Small intestine (tissue), 7 donors: ENCODE measurements at regions not wholly inside any gene's neighbourhood (a gene's known extent, or its start where the extent isn't known, plus 50 kb on each side); places are given as distances from the start of the nearest gene placed in this dataset.
"Not testable (repeated sequence)": the region's sequence is repeated elsewhere in the genome, so short reads cannot be mapped to it uniquely, and the experiment has no call there.

ENCODE experiments used
- DNase-seq, 2 donors: peaks; one replicate each; pipeline versions ENCODE4 v3.0.0 to v3.0.0-alpha.2; 2013
- FAIRE-seq: peaks from 2 replicates; lab custom pipeline; 2012; peaks lifted over from hg19 to GRCh38; lab: Jason Lieb, UNC
- H3K27ac ChIP-seq, 3 donors: one replicate each; pipeline ENCODE4 v1.5.1; 2013; ENCODE audit warnings: low read length in 2 of 3, mild to moderate bottlenecking in 2 of 3, control low read depth in 1 of 3, inconsistent platforms in 1 of 3, low read depth in 1 of 3, moderate library complexity in 1 of 3
- H3K27me3 ChIP-seq, 3 donors: one replicate each; pipeline ENCODE4 v1.6.1; 2013; ENCODE audit warnings: low read length in 3 of 3, inconsistent platforms in 1 of 3; ENCODE audit not compliant: control insufficient read depth in 3 of 3, insufficient read depth in 3 of 3
- H3K36me3 ChIP-seq, 3 donors: one replicate each; pipeline ENCODE4 v1.6.1; 2013; ENCODE audit warnings: low read length in 3 of 3, inconsistent platforms in 1 of 3, low read depth in 1 of 3, mild to moderate bottlenecking in 1 of 3, moderate library complexity in 1 of 3; ENCODE audit not compliant: control insufficient read depth in 3 of 3, insufficient read depth in 2 of 3
- H3K4me1 ChIP-seq, 3 donors: one replicate each; pipeline ENCODE4 v1.6.1; 2013; ENCODE audit warnings: low read length in 2 of 3, inconsistent platforms in 1 of 3, low read depth in 1 of 3, mild to moderate bottlenecking in 1 of 3, moderate library complexity in 1 of 3; ENCODE audit not compliant: control insufficient read depth in 3 of 3, insufficient read depth in 2 of 3
- H3K4me3 ChIP-seq, 3 donors: one replicate each; pipeline ENCODE4 v1.5.1; 2013; ENCODE audit warnings: low read length in 3 of 3, control low read depth in 1 of 3, inconsistent platforms in 1 of 3, low read depth in 1 of 3, mild to moderate bottlenecking in 1 of 3, moderate library complexity in 1 of 3
- H3K9me3 ChIP-seq, 2 donors: one replicate each; pipeline ENCODE4 v1.6.1; 2013; ENCODE audit warnings: low read depth in 1 of 2, low read length in 1 of 2; ENCODE audit not compliant: control insufficient read depth in 2 of 2, insufficient read depth in 1 of 2
- WGBS, 3 donors: extraction: QIAGEN DNeasy Blood & Tissue Kit; methylation state at CpG; one replicate each; pipeline ENCODE4 v1.1.7; 2013; 5-methylcytosine and 5-hydroxymethylcytosine counted together
- donor health status: healthy with polysubstance abuse.
- donor health status: control.
- donor health status: control.
- donor health status: Bipolar disorder and iron deficiency.
- donor health status: healthy.

GRCh38 chr1:228664399-228664914, 70.8 kb upstream of the RHOU start:
- WGBS, 3 donors, result 18 to 35% (median 30%) methylated on average over 14 of the region's 14 CpGs
- no peak for FAIRE-seq

GRCh38 chr1:228666686-228667623, 68.3 kb upstream of the RHOU start:
- peaks cover 0 to 5% (median 2%) of the 10 kb centered on the region in 3 donors for H3K4me1 ChIP-seq
- H3K27me3 ChIP-seq, result no peaks in the 10 kb centered on the region
- H3K4me3 ChIP-seq, result no peak overlapping the region
- H3K9me3 ChIP-seq, result no peaks in the 10 kb centered on the region
- peak overlapping the region in 2 of 3 donors; percentile 1 to 3 for H3K27ac ChIP-seq
- FAIRE-seq (no peak), DNase-seq (peak; percentile 44 to 59)
- WGBS, 3 donors, result 47 to 71% (median 63%) methylated on average over 6 of the region's 6 CpGs
- no peaks in the 10 kb centered on the region for H3K36me3 ChIP-seq

More at GRCh38 chr1:228664399-228664914, 70.8 kb upstream of the RHOU start:
- Histone ChIP-seq H3K4me1 (peaks cover 0 to 5% (median 2%) of the 10 kb centered on the region in 3 donors), H3K4me3 (no peak overlapping the region), H3K36me3 (no peaks in the 10 kb centered on the region), H3K27me3 (no peaks in the 10 kb centered on the region), H3K27ac (no peak overlapping the region), H3K9me3 (no peaks in the 10 kb centered on the region)
- peak; percentile 85 to 92 for DNase-seq

GRCh38 chr1:228668553-228669241, 66.6 kb upstream of the RHOU start:
- Histone ChIP-seq H3K4me1 (peaks cover 0 to 5% (median 2%) of the 10 kb centered on the region in 3 donors), H3K27me3 (no peaks in the 10 kb centered on the region), H3K36me3 (no peaks in the 10 kb centered on the region), H3K27ac (no peak overlapping the region), H3K9me3 (no peaks in the 10 kb centered on the region), H3K4me3 (no peak overlapping the region)
- DNase-seq, result peak in 1 of 2 donors; percentile 43
- no peak for FAIRE-seq
- 18 to 65% (median 32%) methylated on average over 5 of the region's 5 CpGs for WGBS, 3 donors

- no peak overlapping the region for H3K27ac ChIP-seq
- no peak for FAIRE-seq
- no peak overlapping the region for H3K4me3 ChIP-seq
- H3K4me1 ChIP-seq, result peaks cover 0 to 5% (median 2%) of the 10 kb centered on the region in 3 donors
- no peaks in the 10 kb centered on the region for H3K9me3 ChIP-seq
- no peaks in the 10 kb centered on the region for H3K27me3 ChIP-seq
- no peaks in the 10 kb centered on the region for H3K36me3 ChIP-seq
- DNase-seq, result no peak
- 92 to 96% (median 95%) methylated on average over 1 of the region's 1 CpG for WGBS, 3 donors
Measured at GRCh38 chr1:228669242-228669585, 66.1 kb upstream of the RHOU start.

DNA sequence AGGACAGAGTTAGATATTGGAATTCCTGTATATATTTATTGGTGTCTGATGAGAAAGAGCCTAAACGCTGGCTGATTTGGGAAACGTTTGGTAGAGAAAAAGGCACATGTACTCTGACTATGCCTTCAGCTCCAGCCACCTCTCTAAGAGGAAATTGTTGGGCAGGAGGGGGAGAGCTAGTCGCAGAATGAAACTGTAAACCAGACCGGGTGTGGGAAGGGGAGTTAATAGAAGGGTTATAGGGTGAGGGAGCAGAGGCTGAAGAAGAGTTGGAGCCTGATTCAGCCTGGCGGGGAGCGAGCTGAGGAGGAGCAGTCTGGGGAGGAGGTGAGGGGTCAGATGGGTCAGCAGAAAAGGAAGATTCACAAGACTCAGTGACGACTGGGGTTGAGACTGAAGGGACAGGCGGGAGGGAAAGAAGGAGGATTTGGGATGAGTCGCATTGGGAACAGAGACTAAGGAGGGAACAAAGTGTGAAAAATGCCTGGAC, 54.2 kb upstream of the RHOU start:
- H3K4me1 ChIP-seq, H3K27me3 ChIP-seq, H3K27ac ChIP-seq, H3K9me3 ChIP-seq, FAIRE-seq, H3K4me3 ChIP-seq, H3K36me3 ChIP-seq, DNase-seq: not testable (repeated sequence)
- 63 to 84% (median 76%) methylated on average over 9 of the region's 9 CpGs for WGBS, 3 donors

DNA sequence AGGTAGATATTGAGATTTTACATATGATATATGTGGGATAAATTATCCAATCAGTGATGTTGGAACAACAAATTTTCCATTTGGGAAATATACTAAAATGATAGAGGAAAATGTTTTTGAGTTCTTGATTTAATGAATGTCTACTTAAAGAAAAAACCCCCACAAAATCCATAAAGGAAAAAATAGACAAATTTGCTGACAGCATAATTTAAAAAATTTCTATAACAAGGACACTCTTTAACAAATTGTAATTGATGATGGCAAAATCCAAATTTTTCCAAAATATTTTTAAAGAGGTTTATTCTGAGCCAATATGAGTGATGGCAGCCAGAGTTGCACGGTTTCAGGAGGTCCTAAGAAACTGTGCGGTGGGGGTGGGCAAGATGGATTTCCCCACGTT, 51.9 kb upstream of the RHOU start:
- FAIRE-seq (no peak), DNase-seq (no peak)
- no peaks in the 10 kb centered on the region for H3K36me3 ChIP-seq
- H3K27ac ChIP-seq, result no peak overlapping the region
- no peaks in the 10 kb centered on the region for H3K4me1 ChIP-seq
- H3K4me3 ChIP-seq, result no peak overlapping the region
- H3K27me3 ChIP-seq, result peaks cover 0 to 5% (median 0%) of the 10 kb centered on the region in 3 donors
- H3K9me3 ChIP-seq, result no peaks in the 10 kb centered on the region
- WGBS, 3 donors, result 87 to 98% (median 88%) methylated on average over 3 of the region's 3 CpGs

DNA sequence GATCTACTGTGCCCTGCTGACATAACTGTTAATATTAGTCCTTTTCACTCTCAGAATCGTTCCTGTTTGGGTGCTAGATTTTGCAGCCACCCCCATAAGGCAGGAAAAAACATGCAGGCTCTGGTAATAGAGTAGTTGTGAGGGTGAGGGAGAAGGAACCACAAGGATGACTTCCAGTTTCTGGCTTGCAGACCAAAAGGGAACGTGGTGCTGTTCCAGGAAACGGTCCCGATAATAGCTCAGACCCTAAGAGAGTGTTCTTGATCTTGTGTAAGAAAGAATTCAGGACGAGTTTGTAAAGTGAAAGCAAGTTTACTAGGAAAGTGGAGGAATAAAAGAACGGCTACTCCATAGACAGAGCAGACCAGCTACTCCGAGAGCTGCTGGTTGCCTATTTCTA, 50.7 kb upstream of the RHOU start:
- FAIRE-seq, result no peak
- Histone ChIP-seq H3K4me3 (no peak overlapping the region), H3K27ac (no peak overlapping the region), H3K9me3 (no peaks in the 10 kb centered on the region), H3K27me3 (peaks cover 0 to 5% (median 0%) of the 10 kb centered on the region in 3 donors), H3K4me1 (no peaks in the 10 kb centered on the region), H3K36me3 (no peaks in the 10 kb centered on the region)
- 63 to 87% (median 79%) methylated on average over 7 of the region's 7 CpGs for WGBS, 3 donors
- no peak for DNase-seq

DNA sequence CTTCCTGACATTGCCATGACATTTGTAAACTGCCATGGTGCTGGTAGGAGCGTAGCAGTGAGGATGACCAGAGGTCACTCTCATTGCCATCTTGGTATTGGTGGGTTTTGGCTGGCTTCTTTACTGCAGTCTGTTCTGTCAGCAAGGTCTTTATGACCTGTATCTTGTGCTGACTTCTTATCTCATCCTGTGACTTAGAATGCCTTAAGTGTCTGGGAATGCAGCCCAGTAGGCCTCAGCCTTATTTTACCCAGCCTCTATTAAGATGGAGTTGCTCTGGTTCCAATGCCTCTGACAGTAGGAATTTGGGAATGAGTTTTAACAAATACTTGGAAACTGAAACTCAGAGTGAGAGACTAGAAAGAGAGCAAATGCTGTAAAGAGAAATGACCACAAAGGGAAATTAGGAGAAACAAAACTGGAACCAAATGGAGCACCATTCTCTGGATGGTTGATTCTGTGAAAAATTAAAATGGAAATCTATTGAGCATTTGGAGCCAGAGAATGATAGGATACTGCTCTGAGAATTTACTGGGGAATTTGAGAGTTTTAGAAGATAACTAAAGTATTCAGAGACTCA, 50.1 kb upstream of the RHOU start:
- WGBS, 3 donors, result 89 to 100% (median 91%) methylated on average over 1 of the region's 1 CpG

More for the DNA sequence above, 50.1 kb upstream of the RHOU start:
- Histone ChIP-seq H3K4me1 (no peaks in the 10 kb centered on the region), H3K9me3 (no peaks in the 10 kb centered on the region), H3K36me3 (no peaks in the 10 kb centered on the region), H3K4me3 (no peak overlapping the region), H3K27me3 (peaks cover 0 to 5% (median 0%) of the 10 kb centered on the region in 3 donors), H3K27ac (no peak overlapping the region)
- DNase-seq (no peak), FAIRE-seq (no peak)
